ENCODE measurements at regions not wholly inside any gene's neighbourhood (a gene's known extent, or its start where the extent isn't known, plus 50 kb on each side); places are given as distances from the start of the nearest gene placed in this dataset.

- TF ChIP-seq PATZ1 (CRISPR knock-in tag; IDR thresholded peaks at IDR 0.05; ENCODE audit: borderline replicate concordance) (no peak), CSRNP3 (CRISPR knock-in tag; IDR thresholded peaks at IDR 0.05) (no peak), RARB (CRISPR knock-in tag; IDR thresholded peaks at IDR 0.05) (no peak), ARNTL (CRISPR knock-in tag; IDR thresholded peaks at IDR 0.05; ENCODE audit: borderline replicate concordance, low read depth) (no peak), ZNF565 (CRISPR knock-in tag; conservative IDR thresholded peaks at IDR 0.05; ENCODE audit: low read depth) (no peak), TOX (CRISPR knock-in tag; IDR thresholded peaks at IDR 0.05; ENCODE audit: borderline replicate concordance) (no peak), TCF4 (CRISPR knock-in tag; IDR thresholded peaks at IDR 0.05; ENCODE audit: borderline replicate concordance) (no peak), ZFP30 (CRISPR knock-in tag; IDR thresholded peaks at IDR 0.05) (no peak), ZC3H10 (CRISPR knock-in tag; IDR thresholded peaks at IDR 0.05) (no peak), TSHZ2 (CRISPR knock-in tag; IDR thresholded peaks at IDR 0.05) (no peak), SNAI2 (CRISPR knock-in tag; IDR thresholded peaks at IDR 0.05) (no peak), OSR1 (CRISPR knock-in tag; IDR thresholded peaks at IDR 0.05) (no peak), GLIS3 (CRISPR knock-in tag; IDR thresholded peaks at IDR 0.05) (no peak), PPARA (CRISPR knock-in tag; IDR thresholded peaks at IDR 0.05; ENCODE audit: borderline replicate concordance) (no peak)
These were observed 74.0 kb upstream of the PTPN1 start for GRCh38 chr20:50436052-50436656.

All from SK-N-SH treated with all-trans-retinoic acid at 6 μM for 48 hours (cell line).